Stimulated activated CD8-positive, alpha-beta memory T cell treated with anti-CD3 and anti-CD28 coated beads, Interleukin-2, amount 100 ng/mL, for 48 hours (primary cell): ENCODE measurements at regions not wholly inside any gene's neighbourhood (a gene's known extent, or its start where the extent isn't known, plus 50 kb on each side); places are given as distances from the start of the nearest gene placed in this dataset.
"Not testable (repeated sequence)": the region's sequence is repeated elsewhere in the genome, so short reads cannot be mapped to it uniquely, and the experiment has no call there.

Experiments
- DNase-seq, 2 donors: peaks; one replicate each; pipeline ENCODE4 v3.0.0-alpha.2; 2020; ENCODE audit warnings: low read depth in 2 of 2

- DNase-seq: no peak
Observed at GRCh38 chr21:35749904-35750303, 310.4 kb downstream of the SETD4 start.

- DNase-seq: no peak
Observed at GRCh38 chr21:35748678-35749314, 311.5 kb downstream of the SETD4 start.

- DNase-seq: no peak
Observed at GRCh38 chr21:35743571-35743970, 316.8 kb downstream of the SETD4 start.

- no peak for DNase-seq
Observed at GRCh38 chr21:35738347-35738961, 321.9 kb downstream of the SETD4 start.

- DNase-seq: no peak
Observed at GRCh38 chr21:35737899-35738346, 322.4 kb downstream of the SETD4 start.

GRCh38 chr21:35737449-35737848 lies 322.9 kb downstream of the SETD4 start:
- no peak for DNase-seq

- no peak for DNase-seq
Observed at GRCh38 chr21:35732788-35733187, 327.5 kb downstream of the SETD4 start.

- DNase-seq: no peak
Observed at GRCh38 chr21:35730325-35730724, 330.0 kb downstream of the SETD4 start.

GRCh38 chr21:35727830-35728229 lies 332.5 kb downstream of the SETD4 start:
- DNase-seq: no peak

GRCh38 chr21:35724156-35724555 lies 336.2 kb downstream of the SETD4 start:
- DNase-seq: no peak

- no peak for DNase-seq
Observed at GRCh38 chr21:35721701-35722100, 338.6 kb downstream of the SETD4 start.

GRCh38 chr21:35720208-35720731 lies 340.1 kb downstream of the SETD4 start:
- DNase-seq: no peak

- no peak for DNase-seq
Observed at GRCh38 chr21:35719080-35719479, 341.2 kb downstream of the SETD4 start.

- no peak for DNase-seq
Observed at GRCh38 chr21:35716876-35717565, 343.3 kb downstream of the SETD4 start.

GRCh38 chr21:35713914-35714313 lies 346.4 kb downstream of the SETD4 start:
- no peak for DNase-seq

- DNase-seq: no peak
Observed at GRCh38 chr21:35711661-35712060, 348.7 kb downstream of the SETD4 start.

- DNase-seq: no peak
Observed at GRCh38 chr21:35711213-35711612, 349.1 kb downstream of the SETD4 start.

- not testable (repeated sequence) for DNase-seq
Observed at GRCh38 chr21:35709990-35710389, 350.3 kb downstream of the SETD4 start.

GRCh38 chr21:35705888-35706287 lies 354.4 kb downstream of the SETD4 start:
- DNase-seq: no peak

- no peak for DNase-seq
Observed at GRCh38 chr21:35705237-35705887, 355.0 kb downstream of the SETD4 start.

GRCh38 chr21:35703704-35704103 lies 356.6 kb downstream of the SETD4 start:
- no peak for DNase-seq

GRCh38 chr21:35699361-35699760 lies 361.0 kb downstream of the SETD4 start:
- no peak for DNase-seq
